GM19372 (cell line): ENCODE measurements at regions not wholly inside any gene's neighbourhood (a gene's known extent, or its start where the extent isn't known, plus 50 kb on each side); places are given as distances from the start of the nearest gene placed in this dataset.

Source experiments
- ATAC-seq: cut with Tn5 transposase; IDR thresholded peaks from one replicate; pipeline ENCODE4 v1.9.1; 2021; ENCODE audit warnings: mild to moderate bottlenecking, low read depth, moderate library complexity; ENCODE audit not compliant: unreplicated experiment

GRCh38 chr6:137357263-137357947 is 136.8 kb downstream of the OLIG3 start:
- no peak for ATAC-seq

GRCh38 chr6:137353842-137354397 is 134.7 kb upstream of the IFNGR1 start:
- ATAC-seq, result no peak

GRCh38 chr6:137353346-137353745 is 134.2 kb upstream of the IFNGR1 start:
- ATAC-seq, result no peak

GRCh38 chr6:137352859-137353258 is 133.7 kb upstream of the IFNGR1 start:
- no peak for ATAC-seq

- ATAC-seq, result no peak
Measured at GRCh38 chr6:137351890-137352289, 132.7 kb upstream of the IFNGR1 start.

GRCh38 chr6:137350857-137351256 is 131.7 kb upstream of the IFNGR1 start:
- ATAC-seq, result no peak

GRCh38 chr6:137349856-137350830 is 131.0 kb upstream of the IFNGR1 start:
- no peak for ATAC-seq

GRCh38 chr6:137348777-137349176 is 129.6 kb upstream of the IFNGR1 start:
- no peak for ATAC-seq

- no peak for ATAC-seq
Measured at GRCh38 chr6:137343241-137343640, 124.1 kb upstream of the IFNGR1 start.

- no peak for ATAC-seq
Measured at GRCh38 chr6:137342607-137343190, 123.5 kb upstream of the IFNGR1 start.

- ATAC-seq, result no peak
Measured at GRCh38 chr6:137341681-137342195, 122.6 kb upstream of the IFNGR1 start.

GRCh38 chr6:137339929-137340559 is 120.9 kb upstream of the IFNGR1 start:
- no peak for ATAC-seq

GRCh38 chr6:137334884-137335283 is 115.7 kb upstream of the IFNGR1 start:
- ATAC-seq, result no peak

GRCh38 chr6:137334094-137334493 is 114.9 kb upstream of the IFNGR1 start:
- no peak for ATAC-seq

GRCh38 chr6:137332637-137333280 is 113.6 kb upstream of the IFNGR1 start:
- ATAC-seq, result no peak

GRCh38 chr6:137323860-137324259 is 104.7 kb upstream of the IFNGR1 start:
- no peak for ATAC-seq

- ATAC-seq, result no peak
Measured at GRCh38 chr6:137320271-137320670, 101.1 kb upstream of the IFNGR1 start.

- no peak for ATAC-seq
Measured at GRCh38 chr6:137316626-137317025, 97.4 kb upstream of the IFNGR1 start.

- ATAC-seq, result no peak
Measured at GRCh38 chr6:137315081-137315480, 95.9 kb upstream of the IFNGR1 start.
